ENCODE measurements at regions not wholly inside any gene's neighbourhood (a gene's known extent, or its start where the extent isn't known, plus 50 kb on each side); places are given as distances from the start of the nearest gene placed in this dataset.

- DNase-seq, result no peak
Observed at GRCh38 chr4:108327642-108328382, 159.1 kb upstream of the LEF1 start.

- no peak for DNase-seq
Observed at GRCh38 chr4:108325561-108325960, 156.8 kb upstream of the LEF1 start.

- no peak for DNase-seq
Observed at GRCh38 chr4:108324450-108324849, 155.7 kb upstream of the LEF1 start.

GRCh38 chr4:108322497-108322896, 153.8 kb upstream of the LEF1 start:
- no peak for DNase-seq

GRCh38 chr4:108320061-108320460, 151.3 kb upstream of the LEF1 start:
- DNase-seq, result no peak

GRCh38 chr4:108317377-108317776, 148.6 kb upstream of the LEF1 start:
- DNase-seq, result no peak

- no peak for DNase-seq
Observed at GRCh38 chr4:108315694-108316093, 147.0 kb upstream of the LEF1 start.

GRCh38 chr4:108314900-108315589, 146.3 kb upstream of the LEF1 start:
- no peak for DNase-seq

- no peak for DNase-seq
Observed at GRCh38 chr4:108313546-108314339, 145.0 kb upstream of the LEF1 start.

- no peak for DNase-seq
Observed at GRCh38 chr4:108311313-108311712, 142.6 kb upstream of the LEF1 start.

- no peak for DNase-seq
Observed at GRCh38 chr4:108303488-108304177, 134.9 kb upstream of the LEF1 start.

- no peak for DNase-seq
Observed at GRCh38 chr4:108301545-108302251, 133.0 kb upstream of the LEF1 start.

- no peak for DNase-seq
Observed at GRCh38 chr4:108297605-108298004, 128.9 kb upstream of the LEF1 start.

GRCh38 chr4:108292229-108292628, 123.5 kb upstream of the LEF1 start:
- DNase-seq, result no peak

- DNase-seq, result no peak
Observed at GRCh38 chr4:108291137-108291536, 122.4 kb upstream of the LEF1 start.

- DNase-seq, result no peak
Observed at GRCh38 chr4:108287834-108288413, 119.2 kb upstream of the LEF1 start.

GRCh38 chr4:108280072-108280471, 111.3 kb upstream of the LEF1 start:
- DNase-seq, result no peak

GRCh38 chr4:108276690-108277089, 108.0 kb upstream of the LEF1 start:
- DNase-seq, result no peak

GRCh38 chr4:108272986-108273385, 104.3 kb upstream of the LEF1 start:
- DNase-seq, result no peak

GRCh38 chr4:108272561-108272960, 103.8 kb upstream of the LEF1 start:
- DNase-seq, result no peak

- DNase-seq, result no peak
Observed at GRCh38 chr4:108272046-108272445, 103.3 kb upstream of the LEF1 start.
